HepG2 (cell line): ENCODE measurements at regions not wholly inside any gene's neighbourhood (a gene's known extent, or its start where the extent isn't known, plus 50 kb on each side); places are given as distances from the start of the nearest gene placed in this dataset.

Experiments
- ATAC-seq: fragments of 200-7000 bp; cut with Tn5 transposase; 3 replicates; pipeline ENCODE4 v1.9.1; 2020; ENCODE audit warnings: mild to moderate bottlenecking, moderate library complexity
- BruUV-seq: library from RNA; stranded (reverse); fragments of 400-500 nt; replicated peaks from 2 replicates; lab custom pipeline; 2021; lab: Mats Ljungman, UMichigan
- CTCF ChIA-PET: fragments of 300-600 bp; formaldehyde crosslinking; extraction: SDS; loops from one replicate; lab custom pipeline; 2021; ENCODE audit warnings: low total read pairs, inconsistent platforms, low intra/inter-chr PET ratio; lab: Yijun Ruan, JAX
- POLR2A ChIA-PET: fragments of 350-600 bp; sonication (Branson Sonifier 250); formaldehyde crosslinking; loops from one replicate; lab custom pipeline; 2020; ENCODE audit warnings: antibody characterized with exemption, inconsistent platforms; lab: Yijun Ruan, JAX
- DNase-seq: peaks from one replicate; pipeline ENCODE4 v3.0.0-alpha.2; 2015; ENCODE audit warnings: low spot score
- FAIRE-seq: peaks from 3 replicates; lab custom pipeline; 2011; peaks lifted over from hg19 to GRCh38; lab: Jason Lieb, UNC
- H2AFZ ChIP-seq: one replicate; pipeline ENCODE4 v1.6.1; 2011; ENCODE audit warnings: low read length, inconsistent platforms
- H3K27ac ChIP-seq: fragments of 300-600 bp; 3 replicates; pipeline ENCODE4 v1.8.0; 2011; ENCODE audit warnings: mixed run types, mild to moderate bottlenecking, mixed read lengths, low read length, inconsistent platforms; ENCODE audit not compliant: insufficient read depth; ENCODE audit errors: extremely low read length
- H3K27me3 ChIP-seq, 2 experiments: fragments of 200-600 bp in 1 of 2; 2 replicates in 1 of 2; 3 replicates in 1 of 2; pipeline versions ENCODE4 v1.6.0 to v1.8.0; 2011; ENCODE audit warnings: low read length in 2 of 2, mild to moderate bottlenecking in 2 of 2, moderate library complexity in 2 of 2, inconsistent platforms in 1 of 2; ENCODE audit not compliant: insufficient read depth in 2 of 2, control insufficient read depth in 1 of 2
- H3K36me3 ChIP-seq, 2 experiments: fragments of 200-600 bp in 1 of 2; replicated peaks in 1 of 2; 2 replicates in 1 of 2; 3 replicates in 1 of 2; pipeline versions ENCODE4 v1.5.1 to v1.8.0; 2011; ENCODE audit warnings: low read length in 2 of 2, inconsistent platforms in 1 of 2; ENCODE audit not compliant: insufficient read depth in 2 of 2, control insufficient read depth in 1 of 2
- H3K4me1 ChIP-seq: 2 replicates; pipeline ENCODE4 v1.5.1; 2012; ENCODE audit warnings: low read length, inconsistent platforms; ENCODE audit not compliant: insufficient read depth
- H3K4me2 ChIP-seq: 2 replicates; pipeline ENCODE4 v1.6.0; 2011; ENCODE audit warnings: low read depth, low read length, inconsistent platforms
- H3K4me3 ChIP-seq, 3 experiments: fragments of 200-600 bp in 1 of 3; sonication (generic), shearing (Covaris generic) in 1 of 3; replicated peaks in 1 of 3; 2 replicates each; pipeline ENCODE4 v1.5.1; 2011 to 2016; ENCODE audit warnings: low read length in 3 of 3, inconsistent platforms in 2 of 3, low read depth in 2 of 3, mild to moderate bottlenecking in 2 of 3, control low read depth in 1 of 3, mixed read lengths in 1 of 3; ENCODE audit not compliant: insufficient read depth in 1 of 3
- H3K79me2 ChIP-seq: one replicate; pipeline ENCODE4 v1.6.1; 2011; ENCODE audit warnings: low read length, inconsistent platforms; ENCODE audit not compliant: insufficient read depth
- H3K9ac ChIP-seq: 2 replicates; pipeline ENCODE4 v1.6.0; 2011; ENCODE audit warnings: mild to moderate bottlenecking, low read depth, low read length, inconsistent platforms; ENCODE audit not compliant: insufficient read depth
- H3K9me3 ChIP-seq: 2 replicates; pipeline ENCODE4 v1.5.1; 2012; ENCODE audit warnings: mild to moderate bottlenecking, low read length
- H4K20me1 ChIP-seq: 2 replicates; pipeline ENCODE4 v1.6.0; 2011; ENCODE audit warnings: inconsistent platforms, mild to moderate bottlenecking, low read length, moderate library complexity; ENCODE audit not compliant: insufficient read depth
- BHLHE40 ChIP-seq: IDR thresholded peaks from 2 replicates; pipeline ENCODE4 v1.6.1; 2011; ENCODE audit warnings: low read length, improper control_type of control experiment
- CREB1 ChIP-seq, 2 experiments: fragments of 450-650 bp in 1 of 2; IDR thresholded peaks; 2 replicates each; pipeline ENCODE4 v1.6.1; 2016 to 2017; ENCODE audit warnings: control low read depth in 1 of 2, mild to moderate bottlenecking in 1 of 2, missing compliant biosample characterization in 1 of 2, missing genetic modification characterization in 1 of 2
- FOXK1 ChIP-seq: sonication (generic); formaldehyde crosslinking; IDR thresholded peaks from 2 replicates; pipeline ENCODE4 v1.4.0; 2020; ENCODE audit warnings: low read depth, missing genetic modification reagents, borderline replicate concordance
- HNF4G ChIP-seq, 2 experiments: sonication (generic) in 1 of 2; formaldehyde crosslinking in 1 of 2; IDR thresholded peaks; 2 replicates each; pipeline versions ENCODE4 v1.4.0 to v1.6.1; 2011 to 2020; ENCODE audit warnings: borderline replicate concordance in 2 of 2, low read depth in 2 of 2, mild to moderate bottlenecking in 2 of 2, low read length in 1 of 2, missing genetic modification reagents in 1 of 2, moderate library complexity in 1 of 2
- ISL2 ChIP-seq: sonication (generic); formaldehyde crosslinking; IDR thresholded peaks from 2 replicates; pipeline ENCODE4 v1.5.0; 2020; ENCODE audit warnings: missing genetic modification reagents
- KAT8 ChIP-seq: IDR thresholded peaks from 2 replicates; pipeline ENCODE4 v1.6.1; 2016; ENCODE audit warnings: missing genetic modification reagents, missing compliant biosample characterization
- PRDM4 ChIP-seq: sonication (generic); formaldehyde crosslinking; IDR thresholded peaks from 2 replicates; pipeline ENCODE4 v1.9.0; 2021; ENCODE audit warnings: missing genetic modification reagents, borderline replicate concordance
- TBX2 ChIP-seq: sonication (generic); formaldehyde crosslinking; IDR thresholded peaks from 2 replicates; pipeline ENCODE4 v1.5.0; 2020; ENCODE audit warnings: missing genetic modification reagents, mild to moderate bottlenecking, borderline replicate concordance
- ZBTB8A ChIP-seq: sonication (generic); formaldehyde crosslinking; IDR thresholded peaks from 2 replicates; pipeline ENCODE4 v1.4.0; 2020; ENCODE audit warnings: mild to moderate bottlenecking, low read depth, missing genetic modification reagents, borderline replicate concordance
- ZFY ChIP-seq: sonication (generic); formaldehyde crosslinking; IDR thresholded peaks from 2 replicates; pipeline ENCODE4 v1.4.0; 2020; ENCODE audit warnings: missing genetic modification reagents
- ZNF160 ChIP-seq: sonication (generic); formaldehyde crosslinking; IDR thresholded peaks from 2 replicates; pipeline ENCODE4 v1.8.0; 2022; ENCODE audit warnings: mild to moderate bottlenecking, inconsistent platforms, missing genetic modification reagents
- ZNF180 ChIP-seq: sonication (generic); formaldehyde crosslinking; IDR thresholded peaks from 2 replicates; pipeline ENCODE4 v1.4.0; 2020; ENCODE audit warnings: low read depth, missing genetic modification reagents, borderline replicate concordance
- ZNF343 ChIP-seq: sonication (generic); formaldehyde crosslinking; IDR thresholded peaks from 2 replicates; pipeline ENCODE4 v1.4.0; 2020; ENCODE audit warnings: mild to moderate bottlenecking, missing genetic modification reagents
- ZNF441 ChIP-seq: sonication (generic); formaldehyde crosslinking; IDR thresholded peaks from 2 replicates; pipeline ENCODE4 v1.7.0; 2021; ENCODE audit warnings: missing genetic modification reagents, borderline replicate concordance
- ZNF879 ChIP-seq: sonication (generic); formaldehyde crosslinking; IDR thresholded peaks from 2 replicates; pipeline ENCODE4 v1.8.1; 2023; ENCODE audit warnings: missing genetic modification reagents
- ZSCAN21 ChIP-seq: sonication (generic); formaldehyde crosslinking; IDR thresholded peaks from 2 replicates; pipeline ENCODE4 v1.8.0; 2022; ENCODE audit warnings: mild to moderate bottlenecking, missing genetic modification reagents, moderate library complexity, borderline replicate concordance
- WGBS: methylation state at CpG from one replicate; pipeline ENCODE4 v1.1.6; 2017; ENCODE audit warnings: low lambda C conversion rate; 5-methylcytosine and 5-hydroxymethylcytosine counted together
- in situ Hi-C: cut with HindIII; loops from 2 replicates; pipeline ENCODE4 v1.10.0; 2017; ENCODE audit warnings: low pct_unique_long_range_greater_than_20kb; ENCODE audit not compliant: extremely low pct_ligation_motif_present
- intact Hi-C: fragments of 100-400 bp; cut with micrococcal nuclease; formaldehyde crosslinking; loops from one replicate; pipeline ENCODE4 v1.10.0; 2022; ENCODE audit not compliant: unreplicated experiment

DNA sequence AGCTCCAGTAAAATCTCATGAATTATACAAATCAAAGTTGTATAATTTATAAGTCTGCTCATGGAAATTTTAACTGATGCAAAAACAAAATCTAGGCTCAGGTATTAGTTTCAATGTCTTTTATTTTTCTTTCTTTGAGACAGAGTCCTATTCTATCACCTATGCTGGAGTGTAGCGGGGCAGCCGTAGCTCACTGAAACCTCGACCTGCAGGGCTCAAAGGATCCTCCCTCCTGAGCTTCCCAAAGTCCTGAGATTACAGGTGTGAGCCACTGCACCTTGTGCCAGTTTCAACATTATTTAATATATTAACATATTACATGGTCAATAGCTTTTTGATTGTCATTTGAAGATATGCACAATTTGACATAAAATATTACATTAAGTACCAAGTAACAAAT is 678.7 kb downstream of the ARAP2 start (continued):
- TF ChIP-seq HNF4G (IDR thresholded peaks at IDR 0.05; ENCODE audit: borderline replicate concordance, low read depth, low read length) = no peak
- no peak for TF ChIP-seq HNF4G (CRISPR knock-in tag; IDR thresholded peaks at IDR 0.05; ENCODE audit: borderline replicate concordance, low read depth)
- TF ChIP-seq TBX2 (CRISPR knock-in tag) = no peak
- TF ChIP-seq, all 625 proteins: peak for 0

- Histone ChIP-seq H3K27me3 (no peaks in the 10 kb centered on the region), H2AFZ (no peak overlapping the region), H3K4me1 (no peaks in the 10 kb centered on the region), H4K20me1 (no peaks in the 10 kb centered on the region), H3K4me3 (no peak overlapping the region), H3K27ac (no peak overlapping the region), H3K36me3 (no peaks in the 10 kb centered on the region), H3K4me2 (no peak overlapping the region), H3K9me3 (no peaks in the 10 kb centered on the region), H3K9ac (no peak overlapping the region), H3K79me2 (no peaks in the 10 kb centered on the region)
- ATAC-seq (no peak), DNase-seq (no peak), FAIRE-seq (no peak)
- no peak for TF ChIP-seq ZSCAN21 (CRISPR knock-in tag)
- no peak for TF ChIP-seq ZNF879
- ChIA-PET CTCF (no interaction called here), POLR2A (no interaction called here)
- no TSS peak for BruUV-seq
- intact Hi-C loops (no loop called here), in situ Hi-C loops (no loop called here)
Measured at GRCh38 chr4:35591035-35591434, 653.3 kb downstream of the ARAP2 start.

GRCh38 chr4:35604252-35604651 is 640.1 kb downstream of the ARAP2 start:
- no peak overlapping the region for H3K27ac ChIP-seq
- intact Hi-C loops (no loop called here), in situ Hi-C loops (no loop called here)
- no peaks in the 10 kb centered on the region for H3K36me3 ChIP-seq
- ChIA-PET CTCF (no interaction called here), POLR2A (no interaction called here)
- no peak overlapping the region for H3K4me2 ChIP-seq
- no peak for FAIRE-seq
- no peaks in the 10 kb centered on the region for H4K20me1 ChIP-seq
- no peak for ATAC-seq
- H2AFZ ChIP-seq = no peak overlapping the region
- H3K9me3 ChIP-seq = no peaks in the 10 kb centered on the region
- no peaks in the 10 kb centered on the region for H3K79me2 ChIP-seq
- no peak for DNase-seq
- WGBS = 15% methylated on average over 3 of the region's 3 CpGs
- H3K9ac ChIP-seq = no peak overlapping the region
- H3K4me1 ChIP-seq = no peaks in the 10 kb centered on the region
- H3K4me3 ChIP-seq = no peak overlapping the region
- no TSS peak for BruUV-seq
- H3K27me3 ChIP-seq = no peaks in the 10 kb centered on the region
- no peak for TF ChIP-seq BHLHE40
- no peak for TF ChIP-seq ZNF441 (CRISPR knock-in tag)
- TF ChIP-seq CREB1 (IDR thresholded peaks at IDR 0.05) = no peak
- no peak for TF ChIP-seq CREB1 (CRISPR knock-in tag; IDR thresholded peaks at IDR 0.05)
- no peak for TF ChIP-seq ZNF160 (CRISPR knock-in tag)
- TF ChIP-seq ZNF343 (CRISPR knock-in tag) = no peak
- TF ChIP-seq ZBTB8A (CRISPR knock-in tag) = no peak
- TF ChIP-seq ZNF180 (CRISPR knock-in tag) = no peak
- TF ChIP-seq PRDM4 (CRISPR knock-in tag) = no peak
- no peak for TF ChIP-seq ZFY (CRISPR knock-in tag)
- TF ChIP-seq KAT8 (CRISPR knock-in tag) = no peak
- TF ChIP-seq ISL2 (CRISPR knock-in tag) = no peak
- TF ChIP-seq FOXK1 (CRISPR knock-in tag) = no peak
